ENCODE measurements at regions not wholly inside any gene's neighbourhood (a gene's known extent, or its start where the extent isn't known, plus 50 kb on each side); places are given as distances from the start of the nearest gene placed in this dataset.

DNA sequence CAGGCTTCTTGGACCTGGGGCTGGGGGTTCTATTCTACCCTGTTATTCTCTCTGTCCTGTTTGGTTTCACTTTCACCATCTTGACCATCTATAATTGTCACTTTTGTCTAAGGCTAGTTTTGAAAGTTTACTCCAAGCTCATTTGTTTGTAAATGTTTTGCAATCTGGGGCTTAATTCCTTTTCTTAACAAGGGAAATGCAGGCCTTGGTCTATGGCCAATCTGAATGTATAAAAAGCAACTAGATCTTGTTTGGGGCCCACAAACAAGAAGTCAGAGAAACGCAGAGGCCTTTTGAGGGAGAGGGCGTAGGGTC lies 86.3 kb upstream of the PREP start:
- no peak for TF ChIP-seq ZFP3 (CRISPR knock-in tag; IDR thresholded peaks at IDR 0.05)
- TF ChIP-seq TCF4 (CRISPR knock-in tag; IDR thresholded peaks at IDR 0.05; ENCODE audit: borderline replicate concordance), result no peak

Data from SK-N-SH treated with all-trans-retinoic acid at 6 μM for 48 hours (cell line).